ENCODE measurements at regions not wholly inside any gene's neighbourhood (a gene's known extent, or its start where the extent isn't known, plus 50 kb on each side); places are given as distances from the start of the nearest gene placed in this dataset.

GRCh38 chr15:62726461-62726860, 316.1 kb upstream of the TPM1 start:
- no peak for DNase-seq

GRCh38 chr15:62727501-62727900, 315.0 kb upstream of the TPM1 start:
- no peak for DNase-seq

GRCh38 chr15:62730825-62731224, 311.7 kb upstream of the TPM1 start:
- no peak for DNase-seq

- no peak for DNase-seq
These were observed 310.5 kb upstream of the TPM1 start for GRCh38 chr15:62732078-62732477.

GRCh38 chr15:62734706-62735105, 307.8 kb upstream of the TPM1 start:
- no peak for DNase-seq

- no peak for DNase-seq
These were observed 305.8 kb upstream of the TPM1 start for GRCh38 chr15:62736756-62737155.

GRCh38 chr15:62737551-62737950, 305.0 kb upstream of the TPM1 start:
- no peak for DNase-seq

- DNase-seq, result no peak
These were observed 303.5 kb upstream of the TPM1 start for GRCh38 chr15:62739082-62739481.

- DNase-seq, result no peak
These were observed 303.0 kb upstream of the TPM1 start for GRCh38 chr15:62739507-62739906.

GRCh38 chr15:62740141-62741004, 302.2 kb upstream of the TPM1 start:
- no peak for DNase-seq

- no peak for DNase-seq
These were observed 301.4 kb upstream of the TPM1 start for GRCh38 chr15:62741106-62741505.

- peak in 1 of 2 experiments; percentile 23 for DNase-seq
These were observed 300.0 kb upstream of the TPM1 start for GRCh38 chr15:62742409-62743171.

- no peak for DNase-seq
These were observed 296.8 kb upstream of the TPM1 start for GRCh38 chr15:62745621-62746225.

GRCh38 chr15:62748196-62748595, 294.4 kb upstream of the TPM1 start:
- DNase-seq, result no peak

GRCh38 chr15:62749036-62749815, 293.3 kb upstream of the TPM1 start:
- no peak for DNase-seq

- DNase-seq, result no peak
These were observed 292.1 kb upstream of the TPM1 start for GRCh38 chr15:62750471-62750870.

GRCh38 chr15:62752657-62753517, 289.7 kb upstream of the TPM1 start:
- DNase-seq, result no peak

GRCh38 chr15:62753518-62754221, 288.9 kb upstream of the TPM1 start:
- DNase-seq, result no peak

- no peak for DNase-seq
These were observed 286.1 kb upstream of the TPM1 start for GRCh38 chr15:62756326-62756994.

GRCh38 chr15:62756995-62757360, 285.6 kb upstream of the TPM1 start:
- no peak for DNase-seq

GRCh38 chr15:62757535-62757934, 285.0 kb upstream of the TPM1 start:
- DNase-seq, result no peak

Measured in NCI-H1930 (cell line).